HG03469 (cell line): ENCODE measurements at regions not wholly inside any gene's neighbourhood (a gene's known extent, or its start where the extent isn't known, plus 50 kb on each side); places are given as distances from the start of the nearest gene placed in this dataset.
"Not testable (repeated sequence)": the region's sequence is repeated elsewhere in the genome, so short reads cannot be mapped to it uniquely, and the experiment has no call there.

Source experiments
- ATAC-seq: cut with Tn5 transposase; IDR thresholded peaks from one replicate; pipeline ENCODE4 v1.9.1; 2021; ENCODE audit warnings: mild to moderate bottlenecking, moderate library complexity, moderate number of reproducible peaks; ENCODE audit not compliant: unreplicated experiment

- no peak for ATAC-seq
These were observed 80.8 kb downstream of the C21orf91 start for GRCh38 chr21:17738176-17738953.

DNA sequence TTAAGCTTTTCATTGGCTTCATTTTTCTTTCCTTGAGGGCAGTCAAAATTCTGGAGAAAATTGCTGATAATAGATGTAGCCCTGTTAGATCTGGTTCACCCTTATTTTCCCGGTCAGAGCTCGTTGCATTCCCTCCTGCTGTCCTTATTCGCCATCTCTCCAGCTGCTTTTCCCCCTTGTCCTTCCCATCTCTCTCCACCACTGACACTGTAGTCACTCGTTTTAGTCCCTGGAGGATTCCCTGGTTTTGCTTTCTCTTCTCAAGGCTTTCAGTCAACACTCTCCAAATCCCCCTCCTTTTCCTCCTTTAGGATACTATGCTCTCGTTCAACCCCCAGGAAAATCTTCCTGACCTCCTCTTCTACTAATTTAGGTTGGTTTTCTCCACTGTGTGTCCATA lies 83.1 kb downstream of the C21orf91 start:
- no peak for ATAC-seq

GRCh38 chr21:17733209-17733608 lies 85.9 kb downstream of the C21orf91 start:
- no peak for ATAC-seq

GRCh38 chr21:17732306-17732705 lies 86.8 kb downstream of the C21orf91 start:
- no peak for ATAC-seq

DNA sequence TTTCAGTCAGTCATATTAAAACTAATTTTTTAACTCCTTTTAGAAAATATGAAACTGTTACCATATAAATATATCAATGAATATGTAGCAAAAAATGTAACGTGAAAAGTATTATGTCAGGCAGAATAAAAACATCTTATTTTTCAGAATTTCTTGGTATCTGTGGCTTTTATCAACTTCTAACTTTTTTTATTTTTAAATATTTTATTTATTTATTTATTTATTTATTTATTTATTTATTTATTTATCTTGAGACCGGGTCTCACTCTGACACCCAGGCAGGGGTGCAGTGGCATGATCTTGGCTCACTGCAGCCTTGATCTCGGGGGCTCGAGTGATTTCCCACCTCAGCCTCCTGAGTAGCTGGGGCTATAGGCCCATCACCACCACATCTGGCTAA lies 87.6 kb downstream of the C21orf91 start:
- ATAC-seq = no peak

DNA sequence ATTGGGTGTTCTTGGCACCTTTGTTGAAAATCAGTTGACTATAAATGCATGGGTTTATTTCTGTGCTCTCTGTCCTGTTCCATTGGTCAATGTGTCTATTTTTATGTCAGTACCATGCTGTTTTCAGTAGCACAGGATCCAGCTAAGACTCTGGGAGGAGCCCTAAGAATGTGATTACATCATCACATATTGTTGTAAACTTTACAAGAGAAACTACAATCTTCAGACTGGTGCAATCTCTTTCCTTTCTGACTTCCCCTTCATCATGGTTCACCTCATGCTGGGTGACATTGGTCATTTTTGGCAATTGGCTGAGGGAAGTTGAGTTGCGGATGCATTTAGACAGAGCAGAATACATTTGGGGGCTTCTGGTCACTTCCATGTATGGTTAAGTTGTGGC lies 88.4 kb downstream of the C21orf91 start:
- no peak for ATAC-seq

GRCh38 chr21:17729455-17729854 lies 89.7 kb downstream of the C21orf91 start:
- no peak for ATAC-seq

- ATAC-seq = no peak
These were observed 91.8 kb downstream of the C21orf91 start for GRCh38 chr21:17727361-17727760.

GRCh38 chr21:17726047-17726829 lies 92.9 kb downstream of the C21orf91 start:
- ATAC-seq = no peak

DNA sequence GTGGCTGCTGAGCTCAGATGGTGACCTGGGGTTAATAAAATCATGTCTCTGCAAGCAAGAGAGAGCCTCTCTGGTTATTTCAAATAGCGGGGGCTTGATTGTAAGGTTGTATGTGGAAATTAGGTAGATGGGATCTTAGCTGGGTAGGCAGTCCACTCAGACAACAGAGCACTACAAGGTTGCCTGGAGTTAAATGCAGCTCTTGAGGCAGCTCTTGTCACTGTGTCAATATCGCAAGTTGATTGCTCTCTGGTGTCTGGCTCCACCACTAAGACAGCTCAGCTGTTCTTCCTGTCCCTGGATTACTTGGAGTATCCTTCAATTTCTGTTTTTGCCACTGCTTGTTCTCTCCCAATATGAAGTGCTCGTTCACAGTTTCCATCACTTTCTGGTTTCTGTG lies 93.8 kb downstream of the C21orf91 start:
- ATAC-seq = no peak

DNA sequence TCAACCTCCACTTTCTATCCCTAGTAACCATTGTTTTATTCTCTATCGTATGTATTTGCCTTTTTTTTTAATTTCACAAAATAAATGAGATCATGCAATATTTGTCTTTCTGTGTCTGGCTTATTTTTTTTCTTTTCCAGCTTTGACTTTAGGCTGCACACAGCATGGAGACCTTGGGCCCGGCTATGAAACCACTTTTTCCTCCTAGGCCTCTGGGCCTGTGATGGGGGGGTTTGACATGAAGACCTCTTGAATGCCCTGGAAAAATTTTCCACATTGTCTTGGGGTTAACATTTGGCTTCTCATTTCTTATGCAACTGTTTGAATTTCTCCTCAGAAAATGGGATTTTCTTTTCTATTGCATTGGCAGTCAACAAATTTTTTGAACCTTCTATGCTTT lies 100.2 kb upstream of the BTG3 start:
- ATAC-seq = no peak

DNA sequence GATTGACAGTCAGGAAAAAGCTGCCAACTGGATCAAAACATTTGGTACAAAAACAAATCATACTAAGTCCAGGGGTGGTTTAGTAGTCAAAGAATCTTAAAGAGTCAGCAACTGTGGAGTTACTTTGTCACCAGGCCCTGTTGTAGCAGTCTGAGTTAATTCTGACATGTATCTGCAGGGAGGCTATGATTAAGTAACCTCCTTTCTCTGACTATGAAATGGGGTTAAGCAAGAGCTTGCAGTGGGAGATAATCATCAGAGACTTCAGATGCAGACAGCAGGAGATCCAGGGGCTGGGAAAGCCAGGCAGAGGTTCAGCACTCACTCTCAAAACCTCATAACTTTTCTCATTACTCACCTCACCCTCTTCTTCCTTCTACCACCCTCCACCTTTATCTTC lies 99.2 kb upstream of the BTG3 start:
- ATAC-seq = no peak

GRCh38 chr21:17709266-17709611 lies 96.5 kb upstream of the BTG3 start:
- peak; percentile 100 for ATAC-seq

DNA sequence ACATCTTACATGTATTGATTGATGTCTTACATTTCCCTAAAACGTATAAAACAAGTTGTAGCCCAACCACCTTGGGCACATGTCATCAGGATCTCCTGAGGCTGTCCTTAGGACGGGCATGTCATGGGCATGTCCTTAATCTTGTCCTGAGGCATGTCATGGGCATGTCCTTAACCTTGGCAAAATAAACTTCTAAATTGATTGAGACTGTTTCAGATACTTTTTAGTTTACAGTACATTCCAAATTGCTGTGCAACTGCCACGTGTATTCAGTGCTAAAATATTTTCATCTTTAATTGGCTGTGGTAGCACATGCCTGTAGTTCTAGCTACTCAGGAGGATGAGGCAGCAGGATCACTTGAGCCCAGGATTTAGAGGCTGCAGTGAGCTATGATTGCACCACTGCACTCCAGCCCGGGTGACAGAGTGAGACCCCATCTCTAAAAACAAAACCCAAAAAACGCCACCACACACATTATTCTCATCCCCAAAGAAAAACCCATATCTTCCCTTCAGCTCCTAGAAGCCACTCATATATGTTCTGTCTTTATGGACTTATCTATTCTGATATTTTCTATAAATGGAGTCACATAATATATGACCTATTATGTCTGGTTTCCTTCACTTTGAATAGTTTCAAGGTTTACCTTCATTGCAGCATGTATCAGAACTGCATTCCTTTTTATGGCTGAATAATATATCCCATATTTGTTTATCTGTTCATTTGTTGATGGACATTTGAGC lies 96.0 kb upstream of the BTG3 start:
- ATAC-seq = peak; percentile 37

GRCh38 chr21:17699524-17700189 lies 87.0 kb upstream of the BTG3 start:
- peak; percentile 58 for ATAC-seq

DNA sequence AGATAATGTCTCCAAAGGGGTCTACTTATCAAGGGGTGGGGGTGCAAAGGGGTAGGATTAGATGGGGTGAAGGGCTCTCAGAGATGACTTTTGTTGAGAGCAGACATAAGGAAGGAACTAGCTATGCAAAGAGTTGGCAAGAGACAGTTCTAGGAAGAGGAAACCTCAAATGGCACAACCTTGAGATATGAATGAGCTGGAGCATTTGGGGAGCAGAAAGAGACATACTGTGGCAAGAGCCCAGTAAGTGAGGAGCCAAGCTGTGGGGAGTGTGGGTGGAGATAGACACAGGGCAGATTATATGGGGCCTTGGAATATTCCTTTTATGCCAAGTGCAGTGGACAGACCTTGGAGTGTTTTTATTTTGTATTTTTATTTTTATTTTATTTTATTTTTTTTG lies 84.8 kb upstream of the BTG3 start:
- no peak for ATAC-seq

DNA sequence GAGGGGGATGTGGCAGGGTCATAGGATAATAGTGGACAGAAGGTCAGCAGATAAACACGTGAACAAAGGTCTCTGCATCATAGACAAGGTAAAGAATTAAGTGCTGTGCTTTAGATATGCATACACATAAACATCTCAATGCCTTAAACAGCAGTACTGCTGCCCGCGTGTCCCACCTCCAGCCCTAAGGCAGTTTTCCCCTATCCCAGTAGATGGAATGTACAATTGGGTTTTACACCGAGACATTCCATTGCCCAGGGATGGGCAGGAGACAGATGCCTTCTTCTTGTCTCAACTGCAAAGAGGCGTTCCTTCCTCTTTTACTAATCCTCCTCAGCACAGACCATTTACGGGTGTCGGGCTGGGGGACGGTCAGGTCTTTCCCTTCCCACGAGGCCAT lies 81.7 kb upstream of the BTG3 start:
- ATAC-seq = not testable (repeated sequence)

- ATAC-seq = no peak
These were observed 81.1 kb upstream of the BTG3 start for GRCh38 chr21:17693801-17694200.

- no peak for ATAC-seq
These were observed 77.4 kb upstream of the BTG3 start for GRCh38 chr21:17690078-17690494.

GRCh38 chr21:17688912-17689874 lies 76.5 kb upstream of the BTG3 start:
- no peak for ATAC-seq
